HEK293 (cell line): ENCODE measurements at regions not wholly inside any gene's neighbourhood (a gene's known extent, or its start where the extent isn't known, plus 50 kb on each side); places are given as distances from the start of the nearest gene placed in this dataset.

Experiments used
- CTCF ChIA-PET: fragments of 350-600 bp; formaldehyde crosslinking; extraction: SDS; loops from one replicate; lab custom pipeline; 2021; ENCODE audit warnings: antibody characterized with exemption; lab: Yijun Ruan, JAX
- POLR2A ChIA-PET: fragments of 300-600 bp; formaldehyde crosslinking; extraction: SDS; loops from one replicate; lab custom pipeline; 2020; ENCODE audit warnings: antibody characterized with exemption, inconsistent platforms; lab: Yijun Ruan, JAX
- H3K27ac ChIP-seq: fragments of 200-500 bp; sonication (Bioruptor generic); 2 replicates; pipeline ENCODE4 v1.5.1; 2014; ENCODE audit warnings: low read depth, low read length, control low read depth, inconsistent platforms; ENCODE audit errors: extremely low read depth
- H3K36me3 ChIP-seq, 2 experiments: fragments of 200-500 bp in 1 of 2; sonication (Bioruptor generic) in 1 of 2; 1 replicate in 1 of 2; 2 replicates in 1 of 2; pipeline ENCODE4 v1.5.1; 2014 to 2017; ENCODE audit warnings: inconsistent platforms in 2 of 2, low read length in 2 of 2; ENCODE audit not compliant: control insufficient read depth in 2 of 2, insufficient read depth in 1 of 2
- H3K4me1 ChIP-seq: fragments of 200-500 bp; sonication (Bioruptor generic); 2 replicates; pipeline ENCODE4 v1.5.1; 2014; ENCODE audit warnings: mild to moderate bottlenecking, low read length, inconsistent platforms; ENCODE audit not compliant: control insufficient read depth, insufficient read depth
- H3K4me3 ChIP-seq: 2 replicates; pipeline ENCODE4 v1.5.1; 2011; ENCODE audit warnings: low read depth, mild to moderate bottlenecking, control low read depth, low read length, moderate library complexity
- H3K9me3 ChIP-seq: fragments of 200-500 bp; sonication (Bioruptor generic); 2 replicates; pipeline ENCODE4 v1.5.1; 2014; ENCODE audit warnings: low read depth, low read length, inconsistent platforms; ENCODE audit not compliant: control insufficient read depth, insufficient read depth
- KLF1 ChIP-seq: fragments of 450-650 bp; formaldehyde crosslinking; IDR thresholded peaks from 2 replicates; pipeline ENCODE4 v1.5.1; 2016; ENCODE audit warnings: missing biosample characterization, missing genetic modification characterization
- PRDM1 ChIP-seq: fragments of 450-650 bp; formaldehyde crosslinking; IDR thresholded peaks from 2 replicates; pipeline ENCODE4; 2016; ENCODE audit warnings: missing biosample characterization, missing genetic modification characterization
- SP3 ChIP-seq: fragments of 450-650 bp; formaldehyde crosslinking; IDR thresholded peaks from 2 replicates; pipeline ENCODE4 v1.5.1; 2016; ENCODE audit warnings: missing biosample characterization, missing genetic modification characterization
- YY2 ChIP-seq: fragments of 450-650 bp; formaldehyde crosslinking; IDR thresholded peaks from 2 replicates; pipeline ENCODE4 v1.5.1; 2016; ENCODE audit warnings: missing biosample characterization, missing genetic modification characterization
- ZBTB21 ChIP-seq: fragments of 450-650 bp; formaldehyde crosslinking; IDR thresholded peaks from 2 replicates; pipeline ENCODE4 v1.5.1; 2017; ENCODE audit warnings: missing biosample characterization, missing genetic modification characterization
- ZNF112 ChIP-seq: fragments of 450-650 bp; formaldehyde crosslinking; IDR thresholded peaks from 2 replicates; pipeline ENCODE4 v1.5.0; 2017; ENCODE audit warnings: missing biosample characterization, missing genetic modification characterization
- ZNF223 ChIP-seq: fragments of 450-650 bp; formaldehyde crosslinking; IDR thresholded peaks from 2 replicates; pipeline ENCODE4 v1.5.1; 2016; ENCODE audit warnings: missing biosample characterization, missing genetic modification characterization
- ZNF324 ChIP-seq: fragments of 450-650 bp; formaldehyde crosslinking; IDR thresholded peaks from 2 replicates; pipeline ENCODE4 v1.5.1; 2016; ENCODE audit warnings: missing biosample characterization, missing genetic modification characterization
- ZNF354C ChIP-seq: fragments of 450-650 bp; formaldehyde crosslinking; IDR thresholded peaks from 2 replicates; pipeline ENCODE4 v1.5.1; 2016; ENCODE audit warnings: missing biosample characterization, missing genetic modification characterization, low read depth, borderline replicate concordance
- ZNF629 ChIP-seq: fragments of 450-650 bp; formaldehyde crosslinking; IDR thresholded peaks from 2 replicates; pipeline ENCODE4 v1.5.1; 2017; ENCODE audit warnings: missing biosample characterization, missing genetic modification characterization
- ZNF660 ChIP-seq: fragments of 450-650 bp; IDR thresholded peaks from 2 replicates; pipeline ENCODE4 v1.5.1; 2018; ENCODE audit warnings: missing biosample characterization, mild to moderate bottlenecking, missing genetic modification characterization
- ZNF701 ChIP-seq: fragments of 450-650 bp; formaldehyde crosslinking; IDR thresholded peaks from 2 replicates; pipeline ENCODE4 v1.5.1; 2016; ENCODE audit warnings: missing biosample characterization, missing genetic modification characterization
- ZNF747 ChIP-seq: fragments of 450-650 bp; formaldehyde crosslinking; IDR thresholded peaks from 2 replicates; pipeline ENCODE4 v1.5.1; 2016; ENCODE audit warnings: missing biosample characterization, missing genetic modification characterization
- ZNF837 ChIP-seq: fragments of 450-650 bp; formaldehyde crosslinking; IDR thresholded peaks from 2 replicates; pipeline ENCODE4 v1.5.1; 2016; ENCODE audit warnings: missing biosample characterization, missing genetic modification characterization
- TF ChIP-seq, protein P1 (sequence below): fragments of 450-650 bp; formaldehyde crosslinking; IDR thresholded peaks from 2 replicates; pipeline ENCODE4 v1.5.1; 2016; ENCODE audit warnings: missing biosample characterization, missing genetic modification characterization
- TF ChIP-seq, protein P2 (sequence below): fragments of 450-650 bp; formaldehyde crosslinking; IDR thresholded peaks from 2 replicates; pipeline ENCODE4 v1.5.1; 2016; ENCODE audit warnings: missing biosample characterization, missing genetic modification characterization
- TF ChIP-seq, protein P3 (sequence below): fragments of 450-650 bp; formaldehyde crosslinking; optimal IDR thresholded peaks from 2 replicates; pipeline ENCODE3; 2016; ENCODE audit warnings: missing biosample characterization, mild to moderate bottlenecking, missing genetic modification characterization
- TF ChIP-seq, protein P4 (sequence below): fragments of 450-650 bp; formaldehyde crosslinking; IDR thresholded peaks from 2 replicates; pipeline ENCODE4 v1.5.1; 2017; ENCODE audit warnings: missing biosample characterization, missing genetic modification characterization

DNA sequence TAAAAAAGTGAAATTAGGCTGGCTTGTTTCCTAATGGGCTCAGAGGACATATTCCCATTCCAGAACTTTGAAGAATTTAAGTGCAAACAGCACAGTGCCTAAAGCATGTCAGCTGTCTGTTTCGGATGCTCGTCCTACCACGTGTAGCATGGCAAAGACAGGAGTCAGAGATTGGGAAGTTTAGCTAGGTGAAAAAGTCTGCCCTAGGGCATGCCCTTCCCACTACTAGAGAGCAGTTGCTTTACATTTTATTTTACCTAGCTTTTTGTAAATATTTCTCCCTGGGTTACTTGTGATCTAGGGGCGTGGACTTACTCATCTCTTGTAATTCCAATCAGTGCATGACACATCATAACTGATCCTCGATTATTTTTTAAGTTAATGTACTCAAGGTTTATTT is 111.1 kb downstream of the LMO4 start:
- no peaks in the 10 kb centered on the region for H3K36me3 ChIP-seq
- H3K4me1 ChIP-seq = peaks cover 4% of the 10 kb centered on the region; the same call in 1 of the 2 replicates
- CTCF ChIA-PET = interaction anchor here (0.6 kb wide), 1 partner anchor 669 kb away, joined by 3 read pairs; no protein-coding TSS in a partner anchor
- POLR2A ChIA-PET = no interaction called here
- H3K27ac ChIP-seq = no peak overlapping the region
- TF ChIP-seq YY2 (tag by site-specific recombination) (no peak), ZNF629 (tag by site-specific recombination) (no peak), ZNF701 (tag by site-specific recombination) (no peak), ZNF354C (tag by site-specific recombination) (no peak)
- TF ChIP-seq, protein P1, sequence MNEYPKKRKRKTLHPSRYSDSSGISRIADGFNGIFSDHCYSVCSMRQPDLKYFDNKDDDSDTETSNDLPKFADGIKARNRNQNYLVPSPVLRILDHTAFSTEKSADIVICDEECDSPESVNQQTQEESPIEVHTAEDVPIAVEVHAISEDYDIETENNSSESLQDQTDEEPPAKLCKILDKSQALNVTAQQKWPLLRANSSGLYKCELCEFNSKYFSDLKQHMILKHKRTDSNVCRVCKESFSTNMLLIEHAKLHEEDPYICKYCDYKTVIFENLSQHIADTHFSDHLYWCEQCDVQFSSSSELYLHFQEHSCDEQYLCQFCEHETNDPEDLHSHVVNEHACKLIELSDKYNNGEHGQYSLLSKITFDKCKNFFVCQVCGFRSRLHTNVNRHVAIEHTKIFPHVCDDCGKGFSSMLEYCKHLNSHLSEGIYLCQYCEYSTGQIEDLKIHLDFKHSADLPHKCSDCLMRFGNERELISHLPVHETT (tag by site-specific recombination) = no peak
- TF ChIP-seq, all 188 proteins: peak for 0
- Histone ChIP-seq H3K9me3 (no peaks in the 10 kb centered on the region), H3K4me3 (no peak overlapping the region)

- Histone ChIP-seq H3K27ac (no peak overlapping the region), H3K4me3 (no peak overlapping the region), H3K36me3 (no peaks in the 10 kb centered on the region), H3K4me1 (peaks cover 5% of the 10 kb centered on the region; the same call in 1 of the 2 replicates), H3K9me3 (no peaks in the 10 kb centered on the region)
- ChIA-PET CTCF (no interaction called here), POLR2A (no interaction called here)
- TF ChIP-seq, protein P2, sequence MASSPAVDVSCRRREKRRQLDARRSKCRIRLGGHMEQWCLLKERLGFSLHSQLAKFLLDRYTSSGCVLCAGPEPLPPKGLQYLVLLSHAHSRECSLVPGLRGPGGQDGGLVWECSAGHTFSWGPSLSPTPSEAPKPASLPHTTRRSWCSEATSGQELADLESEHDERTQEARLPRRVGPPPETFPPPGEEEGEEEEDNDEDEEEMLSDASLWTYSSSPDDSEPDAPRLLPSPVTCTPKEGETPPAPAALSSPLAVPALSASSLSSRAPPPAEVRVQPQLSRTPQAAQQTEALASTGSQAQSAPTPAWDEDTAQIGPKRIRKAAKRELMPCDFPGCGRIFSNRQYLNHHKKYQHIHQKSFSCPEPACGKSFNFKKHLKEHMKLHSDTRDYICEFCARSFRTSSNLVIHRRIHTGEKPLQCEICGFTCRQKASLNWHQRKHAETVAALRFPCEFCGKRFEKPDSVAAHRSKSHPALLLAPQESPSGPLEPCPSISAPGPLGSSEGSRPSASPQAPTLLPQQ (tag by site-specific recombination) = no peak
- no peak for TF ChIP-seq ZNF324
- no peak for TF ChIP-seq ZBTB21 (tag by site-specific recombination)
- TF ChIP-seq ZNF223 (tag by site-specific recombination) = no peak
- no peak for TF ChIP-seq ZNF112 (tag by site-specific recombination)
- TF ChIP-seq ZNF837 (tag by site-specific recombination) = no peak
- TF ChIP-seq ZNF354C (tag by site-specific recombination) = no peak
- TF ChIP-seq SP3 (tag by site-specific recombination) = no peak
These were observed 120.8 kb downstream of the LMO4 start for GRCh38 chr1:87449348-87449963.

GRCh38 chr1:87450136-87450535 is 121.5 kb downstream of the LMO4 start:
- ChIA-PET CTCF (interaction anchor here (0.7 to 1.1 kb wide), 2 partner anchors 11 to 124 kb away, joined by 3 to 4 read pairs; no protein-coding TSS in a partner anchor), POLR2A (no interaction called here)
- H3K36me3 ChIP-seq = no peaks in the 10 kb centered on the region
- no peak overlapping the region for H3K27ac ChIP-seq
- no peaks in the 10 kb centered on the region for H3K9me3 ChIP-seq
- no peak overlapping the region for H3K4me3 ChIP-seq
- TF ChIP-seq, protein P3, sequence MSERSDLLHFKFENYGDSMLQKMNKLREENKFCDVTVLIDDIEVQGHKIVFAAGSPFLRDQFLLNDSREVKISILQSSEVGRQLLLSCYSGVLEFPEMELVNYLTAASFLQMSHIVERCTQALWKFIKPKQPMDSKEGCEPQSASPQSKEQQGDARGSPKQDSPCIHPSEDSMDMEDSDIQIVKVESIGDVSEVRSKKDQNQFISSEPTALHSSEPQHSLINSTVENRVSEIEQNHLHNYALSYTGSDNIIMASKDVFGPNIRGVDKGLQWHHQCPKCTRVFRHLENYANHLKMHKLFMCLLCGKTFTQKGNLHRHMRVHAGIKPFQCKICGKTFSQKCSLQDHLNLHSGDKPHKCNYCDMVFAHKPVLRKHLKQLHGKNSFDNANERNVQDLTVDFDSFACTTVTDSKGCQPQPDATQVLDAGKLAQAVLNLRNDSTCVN = no peak
- TF ChIP-seq PRDM1 (tag by site-specific recombination) (no peak), ZNF747 (tag by site-specific recombination) (no peak), KLF1 (tag by site-specific recombination) (no peak), ZNF629 (tag by site-specific recombination) (no peak), ZNF660 (tag by site-specific recombination) (no peak)
- TF ChIP-seq, protein P4, sequence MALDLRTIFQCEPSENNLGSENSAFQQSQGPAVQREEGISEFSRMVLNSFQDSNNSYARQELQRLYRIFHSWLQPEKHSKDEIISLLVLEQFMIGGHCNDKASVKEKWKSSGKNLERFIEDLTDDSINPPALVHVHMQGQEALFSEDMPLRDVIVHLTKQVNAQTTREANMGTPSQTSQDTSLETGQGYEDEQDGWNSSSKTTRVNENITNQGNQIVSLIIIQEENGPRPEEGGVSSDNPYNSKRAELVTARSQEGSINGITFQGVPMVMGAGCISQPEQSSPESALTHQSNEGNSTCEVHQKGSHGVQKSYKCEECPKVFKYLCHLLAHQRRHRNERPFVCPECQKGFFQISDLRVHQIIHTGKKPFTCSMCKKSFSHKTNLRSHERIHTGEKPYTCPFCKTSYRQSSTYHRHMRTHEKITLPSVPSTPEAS (tag by site-specific recombination) = no peak
- H3K4me1 ChIP-seq = peaks cover 5% of the 10 kb centered on the region; the same call in 1 of the 2 replicates
